ENCODE measurements at regions not wholly inside any gene's neighbourhood (a gene's known extent, or its start where the extent isn't known, plus 50 kb on each side); places are given as distances from the start of the nearest gene placed in this dataset.
"Not testable (repeated sequence)": the region's sequence is repeated elsewhere in the genome, so short reads cannot be mapped to it uniquely, and the experiment has no call there.

DNA sequence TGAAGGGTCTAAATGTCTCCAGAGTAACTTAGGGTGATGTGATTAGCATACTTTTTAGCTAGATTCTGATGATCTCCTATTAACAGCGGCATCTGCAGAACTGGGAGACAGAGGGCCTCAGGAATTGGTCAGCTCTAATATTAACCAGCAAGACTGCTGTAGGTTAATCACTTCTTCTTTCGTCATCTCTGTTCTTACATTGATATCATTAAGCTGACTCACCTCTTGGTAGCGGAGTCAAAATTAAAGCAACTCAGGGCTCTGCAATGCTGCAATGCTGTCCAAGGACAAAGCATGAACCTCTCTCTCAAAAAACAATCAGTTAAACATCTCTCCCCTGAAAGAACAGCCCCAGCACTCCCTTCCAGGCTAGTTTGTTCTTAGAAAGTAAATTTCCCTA is 57.5 kb upstream of the TRA2B start:
- peak; percentile 60 for DNase-seq (ENCODE audit: low spot score)

DNA sequence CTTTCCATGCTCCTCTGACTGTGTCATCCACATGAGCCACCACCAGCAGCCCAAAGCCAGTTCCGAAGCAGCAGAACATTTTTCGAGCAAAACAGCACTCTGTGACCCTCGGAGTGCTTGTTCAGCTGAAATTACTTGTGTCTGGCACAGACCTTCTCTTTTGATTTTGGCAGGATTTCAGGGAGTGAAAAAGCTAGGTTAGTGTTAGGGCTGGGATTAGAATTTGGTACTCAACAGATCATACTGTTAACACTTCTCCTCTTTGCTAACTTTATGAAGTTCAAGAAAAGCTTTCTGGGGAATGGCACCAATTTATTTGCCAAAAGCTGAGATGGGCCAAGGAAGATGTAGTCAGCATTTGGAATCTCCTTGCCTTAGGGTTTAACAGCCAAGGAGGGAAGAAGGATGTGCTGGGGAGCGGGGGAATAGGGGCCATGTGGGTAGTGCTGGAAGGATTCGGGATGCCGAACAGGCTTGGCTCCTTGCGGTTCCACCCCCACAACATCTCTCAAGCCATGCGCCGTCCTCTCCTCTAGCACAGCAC is 55.1 kb upstream of the TRA2B start:
- DNase-seq (ENCODE audit: low spot score) = peak; percentile 60

DNA sequence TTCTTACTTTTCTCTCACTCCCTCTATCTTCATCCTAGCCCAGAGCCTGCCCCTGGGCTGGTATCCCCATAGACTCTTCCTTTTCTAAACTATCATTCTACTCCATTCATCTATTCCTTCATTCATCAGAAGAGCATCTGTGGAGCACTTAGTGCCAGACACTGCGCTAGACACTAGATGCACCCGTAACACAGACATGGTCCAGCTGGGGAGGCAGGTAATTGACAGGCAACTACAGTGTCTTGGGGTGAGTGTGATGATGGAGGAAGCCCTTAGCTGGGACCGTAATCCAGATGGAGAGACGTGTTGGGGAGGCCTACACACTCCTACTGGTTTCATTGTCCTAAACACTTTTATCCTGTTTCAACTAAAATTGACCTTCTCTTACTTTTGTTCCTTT is 53.2 kb upstream of the TRA2B start:
- not testable (repeated sequence) for DNase-seq (ENCODE audit: low spot score)

DNA sequence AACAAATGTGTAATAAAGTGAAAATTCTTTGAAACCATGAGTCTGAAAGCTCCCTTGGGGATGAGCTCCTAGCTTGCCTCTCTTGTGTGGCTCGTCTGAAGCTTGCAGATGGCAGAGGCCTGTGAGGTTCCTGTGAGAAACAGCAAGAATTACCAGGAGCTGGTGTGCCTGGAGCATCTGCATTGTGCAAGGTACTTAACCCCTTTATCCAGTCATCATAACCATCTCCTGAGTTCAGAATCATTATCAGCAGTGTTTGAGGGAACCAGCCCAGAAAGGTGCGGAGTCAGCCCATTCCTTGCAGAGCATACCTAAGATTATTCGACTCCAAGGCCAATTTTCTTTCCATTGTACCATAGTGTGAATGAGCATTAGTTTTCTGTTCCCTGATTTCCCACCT is 51.7 kb upstream of the TRA2B start:
- DNase-seq (ENCODE audit: low spot score) = no peak

DNA sequence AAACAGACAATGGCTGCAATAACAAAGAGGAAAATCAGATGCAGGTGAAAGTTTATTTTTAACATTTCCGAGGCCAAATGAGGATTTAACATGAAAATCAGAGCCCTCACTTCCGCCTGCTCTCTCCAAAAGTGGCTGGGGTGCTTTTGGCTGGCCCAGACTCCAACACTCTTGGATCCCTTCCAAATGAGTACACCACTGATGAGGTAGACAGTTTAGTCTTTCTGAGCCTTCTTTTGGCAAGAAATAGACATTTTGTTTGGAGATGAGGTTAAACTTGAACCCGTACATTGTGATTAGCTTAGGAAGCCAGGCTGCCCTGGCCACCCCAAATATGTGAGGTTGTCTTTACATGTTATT is 51.0 kb upstream of the TRA2B start:
- no peak for DNase-seq (ENCODE audit: low spot score)

DNA sequence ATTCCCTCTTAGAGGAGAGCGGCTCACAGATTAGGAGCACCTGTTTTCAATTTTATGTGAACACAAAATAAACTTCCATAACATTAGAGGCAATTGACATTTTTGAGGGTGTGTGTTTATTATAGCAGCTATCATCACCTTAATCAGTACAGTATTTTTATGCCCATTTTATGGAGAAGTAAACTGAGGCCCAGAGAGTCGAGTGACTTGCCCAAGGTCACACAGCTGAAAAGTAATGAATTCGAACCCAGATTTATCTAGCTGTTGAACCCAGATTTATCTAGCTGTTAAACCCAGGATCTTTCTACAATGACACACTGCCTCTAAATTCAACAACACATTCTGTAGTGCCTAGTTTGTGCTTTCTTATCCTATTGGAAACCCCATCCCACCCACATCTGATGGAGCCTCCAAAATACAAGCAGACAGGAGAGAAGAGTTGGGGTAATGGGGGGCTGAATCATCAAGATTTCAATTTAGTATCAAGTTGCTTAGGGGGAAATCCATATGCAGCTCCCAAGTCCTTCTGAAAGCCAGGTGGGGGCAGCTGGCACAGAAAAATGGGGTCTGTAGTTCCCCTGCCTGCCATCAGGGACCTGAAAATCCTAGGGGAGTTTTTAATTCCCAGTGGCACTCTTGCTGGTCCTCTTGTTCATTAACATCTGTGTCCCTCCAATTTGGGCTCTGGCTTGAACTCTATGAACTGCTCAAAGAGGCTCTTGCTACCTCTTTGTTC is 50.4 kb upstream of the TRA2B start:
- DNase-seq (ENCODE audit: low spot score) = no peak

All from AG20443 (cell line).